ENCODE measurements at regions not wholly inside any gene's neighbourhood (a gene's known extent, or its start where the extent isn't known, plus 50 kb on each side); places are given as distances from the start of the nearest gene placed in this dataset.

DNA sequence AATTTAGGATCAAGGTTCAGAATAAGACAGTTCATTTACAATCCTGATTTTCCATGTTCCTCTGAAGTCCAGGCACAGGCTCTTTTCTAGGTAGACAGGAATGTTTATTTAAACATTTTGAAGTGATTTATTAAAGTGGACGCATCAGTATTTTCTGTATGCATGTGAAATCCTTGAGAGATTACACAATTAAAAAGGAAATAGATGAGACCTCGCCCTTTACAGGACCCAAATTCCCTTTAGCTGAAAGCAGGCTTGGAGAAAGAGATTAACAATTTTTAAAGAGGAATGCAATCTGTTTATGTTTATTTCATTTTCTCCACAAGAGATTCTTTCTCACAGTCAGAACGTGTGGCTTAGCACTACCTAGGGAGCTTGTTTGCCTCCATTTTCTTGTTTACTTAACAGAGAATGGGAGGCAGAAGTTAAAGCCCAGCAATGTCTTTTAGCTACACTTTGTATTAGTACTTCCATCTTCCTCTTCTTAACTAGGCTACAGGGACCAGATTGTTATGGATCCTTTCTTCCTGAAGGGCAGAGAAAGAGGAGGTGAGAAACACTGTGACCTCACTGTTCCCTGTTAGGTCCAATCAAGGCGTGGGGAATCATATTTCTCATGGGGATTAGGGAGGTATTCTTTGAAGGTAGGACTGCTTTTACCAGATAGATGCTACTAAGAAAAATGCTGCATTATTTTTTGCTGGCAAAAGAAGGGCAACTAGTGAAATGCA is 416.0 kb downstream of the SH3GL2 start:
- ATAC-seq (no peak), DNase-seq (no peak)
- Histone ChIP-seq H3K9me3 (no peaks in the 10 kb centered on the region), H3K4me1 (no peaks in the 10 kb centered on the region), H3K4me3 (no peak overlapping the region), H3K27me3 (no peaks in the 10 kb centered on the region), H3K27ac (no peak overlapping the region), H3K36me3 (replicated peaks in 1 of 2; ENCODE audit: insufficient read depth in 1 of 2, low read depth in 2 of 2) (no peaks in the 10 kb centered on the region)
- WGBS, 2 donors = 18 to 26% methylated on average over 4 of the region's 4 CpGs
- intact Hi-C loops (cut with DNase I) = no loop called here
- TF ChIP-seq, protein P1, sequence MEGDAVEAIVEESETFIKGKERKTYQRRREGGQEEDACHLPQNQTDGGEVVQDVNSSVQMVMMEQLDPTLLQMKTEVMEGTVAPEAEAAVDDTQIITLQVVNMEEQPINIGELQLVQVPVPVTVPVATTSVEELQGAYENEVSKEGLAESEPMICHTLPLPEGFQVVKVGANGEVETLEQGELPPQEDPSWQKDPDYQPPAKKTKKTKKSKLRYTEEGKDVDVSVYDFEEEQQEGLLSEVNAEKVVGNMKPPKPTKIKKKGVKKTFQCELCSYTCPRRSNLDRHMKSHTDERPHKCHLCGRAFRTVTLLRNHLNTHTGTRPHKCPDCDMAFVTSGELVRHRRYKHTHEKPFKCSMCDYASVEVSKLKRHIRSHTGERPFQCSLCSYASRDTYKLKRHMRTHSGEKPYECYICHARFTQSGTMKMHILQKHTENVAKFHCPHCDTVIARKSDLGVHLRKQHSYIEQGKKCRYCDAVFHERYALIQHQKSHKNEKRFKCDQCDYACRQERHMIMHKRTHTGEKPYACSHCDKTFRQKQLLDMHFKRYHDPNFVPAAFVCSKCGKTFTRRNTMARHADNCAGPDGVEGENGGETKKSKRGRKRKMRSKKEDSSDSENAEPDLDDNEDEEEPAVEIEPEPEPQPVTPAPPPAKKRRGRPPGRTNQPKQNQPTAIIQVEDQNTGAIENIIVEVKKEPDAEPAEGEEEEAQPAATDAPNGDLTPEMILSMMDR (IDR thresholded peaks at IDR 0.05) = no peak
- TF ChIP-seq POLR2A (IDR thresholded peaks at IDR 0.05) = no peak

DNA sequence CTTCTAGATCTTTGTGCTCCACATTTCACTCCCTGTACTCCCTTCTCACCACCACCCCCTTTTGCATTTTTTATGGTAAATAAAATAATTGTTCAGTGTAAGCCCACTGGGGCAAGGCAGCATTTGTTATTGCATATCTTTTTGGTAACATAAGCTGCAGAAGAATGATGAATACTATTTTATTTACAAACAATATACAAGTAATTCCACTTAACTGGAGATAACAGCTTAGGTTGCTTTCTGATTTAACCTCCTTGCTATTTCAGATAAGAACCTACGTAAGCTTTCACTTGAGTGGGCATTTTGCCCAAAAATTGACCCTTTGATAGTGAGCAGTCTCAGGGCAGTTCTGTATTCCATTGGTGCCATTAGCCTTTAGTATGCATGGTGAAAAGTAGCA is 417.9 kb downstream of the SH3GL2 start:
- 10 to 17% methylated on average over 1 of the region's 1 CpG for WGBS, 2 donors
- Histone ChIP-seq H3K9me3 (no peaks in the 10 kb centered on the region), H3K27me3 (no peaks in the 10 kb centered on the region), H3K4me3 (no peak overlapping the region), H3K27ac (no peak overlapping the region), H3K36me3 (replicated peaks in 1 of 2; ENCODE audit: insufficient read depth in 1 of 2, low read depth in 2 of 2) (no peaks in the 10 kb centered on the region), H3K4me1 (no peaks in the 10 kb centered on the region)
- intact Hi-C loops (cut with DNase I) = no loop called here
- DNase-seq (no peak), ATAC-seq (no peak)
- TF ChIP-seq POLR2A (IDR thresholded peaks at IDR 0.05) = no peak
- TF ChIP-seq, protein P1 (IDR thresholded peaks at IDR 0.05) = no peak

DNA sequence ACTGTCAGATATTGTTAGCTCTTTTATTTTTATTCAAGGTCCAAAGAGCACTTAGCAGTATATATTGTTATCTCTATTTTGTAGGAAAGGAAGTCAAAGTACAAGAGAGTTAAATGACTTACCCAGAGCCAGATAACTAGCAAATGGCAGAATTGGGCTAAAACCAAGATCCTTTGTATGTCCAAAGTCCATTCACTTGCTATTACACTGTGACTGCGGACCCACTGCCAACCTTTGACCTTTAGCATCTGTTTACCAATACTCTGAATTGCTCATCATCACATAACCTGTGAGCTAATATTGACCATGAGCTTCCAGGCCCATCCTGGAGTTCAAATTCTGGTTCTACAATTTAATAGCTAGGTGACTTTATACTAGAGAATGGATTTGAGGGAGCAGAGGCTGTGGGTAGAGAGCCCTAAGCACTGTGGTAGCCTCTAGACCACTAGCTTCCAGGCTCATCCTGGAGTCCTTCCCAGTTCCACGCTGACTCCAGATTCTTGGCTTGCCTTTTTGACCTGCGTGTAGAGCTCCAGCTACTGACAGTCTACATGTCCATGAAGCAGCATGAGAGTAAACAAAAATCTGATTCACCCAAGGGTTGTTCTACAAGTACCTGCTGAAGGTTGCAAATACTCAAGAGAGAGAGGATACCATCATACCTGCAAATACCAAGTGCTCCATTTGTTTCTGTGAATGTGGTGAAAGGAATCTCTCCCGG is 424.0 kb downstream of the SH3GL2 start:
- Histone ChIP-seq H3K4me3 (no peak overlapping the region), H3K9me3 (no peaks in the 10 kb centered on the region), H3K27me3 (no peaks in the 10 kb centered on the region), H3K4me1 (no peaks in the 10 kb centered on the region), H3K36me3 (replicated peaks in 1 of 2; ENCODE audit: insufficient read depth in 1 of 2, low read depth in 2 of 2) (no peaks in the 10 kb centered on the region), H3K27ac (no peak overlapping the region)
- ATAC-seq = no peak
- WGBS, 2 donors = 63 to 69% methylated on average over 4 of the region's 4 CpGs
- no peak for DNase-seq
- TF ChIP-seq POLR2A (IDR thresholded peaks at IDR 0.05) = no peak
- TF ChIP-seq, protein P1 (IDR thresholded peaks at IDR 0.05) = no peak
- intact Hi-C loops (cut with DNase I) = no loop called here

- Histone ChIP-seq H3K27me3 (no peaks in the 10 kb centered on the region), H3K27ac (no peak overlapping the region), H3K4me3 (no peak overlapping the region), H3K36me3 (replicated peaks in 1 of 2; ENCODE audit: insufficient read depth in 1 of 2, low read depth in 2 of 2) (no peaks in the 10 kb centered on the region), H3K9me3 (no peaks in the 10 kb centered on the region), H3K4me1 (no peaks in the 10 kb centered on the region)
- 62 to 72% methylated on average over 4 of the region's 4 CpGs for WGBS, 2 donors
- DNase-seq = no peak
- no peak for TF ChIP-seq POLR2A (IDR thresholded peaks at IDR 0.05)
- TF ChIP-seq, protein P1 (IDR thresholded peaks at IDR 0.05) = no peak
- ATAC-seq = no peak
- intact Hi-C loops (cut with DNase I) = no loop called here
Observed at GRCh38 chr9:18006591-18006990, 427.7 kb downstream of the SH3GL2 start.
